K562 (cell line): ENCODE measurements at regions not wholly inside any gene's neighbourhood (a gene's known extent, or its start where the extent isn't known, plus 50 kb on each side); places are given as distances from the start of the nearest gene placed in this dataset.
"Not testable (repeated sequence)": the region's sequence is repeated elsewhere in the genome, so short reads cannot be mapped to it uniquely, and the experiment has no call there.

Source experiments
- ATAC-seq: fragments of 200-7000 bp; cut with Tn5 transposase; 3 replicates; pipeline ENCODE4 v1.9.1; 2020; ENCODE audit warnings: moderate library complexity
- BruUV-seq: library from RNA; stranded (reverse); fragments of 400-500 nt; replicated peaks from 2 replicates; lab custom pipeline; 2021; lab: Mats Ljungman, UMichigan
- CTCF ChIA-PET: fragments of 300-600 bp; formaldehyde crosslinking; extraction: SDS; loops from one replicate; lab custom pipeline; 2021; ENCODE audit warnings: low intra/inter-chr PET ratio; lab: Yijun Ruan, JAX
- POLR2A ChIA-PET: fragments of 300-600, 350-650 bp; sonication (Branson Sonifier 250); formaldehyde crosslinking; extraction: SDS; loops from one replicate; lab custom pipeline; 2021; ENCODE audit warnings: antibody characterized with exemption, inconsistent platforms; lab: Yijun Ruan, JAX
- DNase-seq, 4 experiments: peaks; one replicate each; pipeline versions ENCODE4 v3.0.0 to v3.0.0-alpha.2; 2011 to 2018; ENCODE audit warnings: low spot score in 3 of 4, mixed read lengths in 3 of 4; ENCODE audit errors: extremely low read depth in 1 of 4
- FAIRE-seq: peaks from 2 replicates; lab custom pipeline; 2011; peaks lifted over from hg19 to GRCh38; lab: Jason Lieb, UNC
- H2AFZ ChIP-seq: 2 replicates; pipeline ENCODE4 v1.6.0; 2011; ENCODE audit warnings: low read depth, low read length, control low read depth, inconsistent platforms
- H3K27ac ChIP-seq: fragments of 200-600 bp; 3 replicates; pipeline ENCODE4 v1.8.0; 2011; ENCODE audit warnings: low read depth, mild to moderate bottlenecking, control low read depth, inconsistent platforms, low read length, moderate library complexity, mixed read lengths; ENCODE audit errors: extremely low read depth
- H3K27me3 ChIP-seq, 2 experiments: fragments of 300-600 bp in 1 of 2; 2 replicates in 1 of 2; 3 replicates in 1 of 2; pipeline versions ENCODE4 v1.6.0 to v1.8.0; 2011; ENCODE audit warnings: inconsistent platforms in 2 of 2, low read length in 2 of 2, mild to moderate bottlenecking in 1 of 2, mixed read lengths in 1 of 2, moderate library complexity in 1 of 2; ENCODE audit not compliant: control insufficient read depth in 2 of 2, insufficient read depth in 2 of 2
- H3K36me3 ChIP-seq: fragments of 300-600 bp; 3 replicates; pipeline ENCODE4 v1.8.0; 2011; ENCODE audit warnings: mild to moderate bottlenecking, low read length, inconsistent platforms; ENCODE audit not compliant: control insufficient read depth, insufficient read depth
- H3K4me1 ChIP-seq, 2 experiments: fragments of 200-600 bp in 1 of 2; replicated peaks in 1 of 2; 2 replicates in 1 of 2; 3 replicates in 1 of 2; pipeline versions ENCODE4 v1.5.1 to v1.8.0; 2011; ENCODE audit warnings: inconsistent platforms in 2 of 2, low read length in 2 of 2, mild to moderate bottlenecking in 1 of 2, mixed read lengths in 1 of 2, moderate library complexity in 1 of 2; ENCODE audit not compliant: control insufficient read depth in 2 of 2, insufficient read depth in 2 of 2
- H3K4me2 ChIP-seq: 2 replicates; pipeline ENCODE4 v1.6.1; 2011; ENCODE audit warnings: low read length, control low read depth, inconsistent platforms, mixed read lengths; ENCODE audit not compliant: insufficient read depth
- H3K4me3 ChIP-seq: fragments of 200-600 bp; sonication (generic), shearing (Covaris generic); 2 replicates; pipeline ENCODE4 v1.5.1; 2016; ENCODE audit warnings: control low read depth, inconsistent platforms
- H3K79me2 ChIP-seq: fragments of 200-600 bp; 3 replicates; pipeline ENCODE4 v1.8.0; 2011; ENCODE audit warnings: low read length, inconsistent platforms; ENCODE audit not compliant: control insufficient read depth, insufficient read depth
- H3K9ac ChIP-seq, 2 experiments: 2 replicates each; pipeline versions ENCODE4 v1.6.0 to v1.6.1; 2011; ENCODE audit warnings: low read depth in 2 of 2, low read length in 2 of 2, control low read depth in 1 of 2, inconsistent platforms in 1 of 2, mild to moderate bottlenecking in 1 of 2, mixed read lengths in 1 of 2; ENCODE audit not compliant: insufficient read depth in 1 of 2
- H3K9me1 ChIP-seq: one replicate; pipeline ENCODE4 v1.6.0; 2011; ENCODE audit warnings: inconsistent platforms, mild to moderate bottlenecking, low read length, moderate library complexity; ENCODE audit not compliant: control insufficient read depth, insufficient read depth
- H3K9me3 ChIP-seq: replicated peaks from 2 replicates; pipeline ENCODE4 v1.5.1; 2011; ENCODE audit warnings: low read depth, low read length, inconsistent platforms; ENCODE audit not compliant: control insufficient read depth, insufficient read depth
- H4K20me1 ChIP-seq: replicated peaks from 2 replicates; pipeline ENCODE4 v1.6.1; 2011; ENCODE audit warnings: low read length, inconsistent platforms, mixed read lengths; ENCODE audit not compliant: control insufficient read depth, insufficient read depth
- BRF1 ChIP-seq: IDR thresholded peaks from 3 replicates; pipeline ENCODE4 v1.6.1; 2011; ENCODE audit warnings: borderline replicate concordance, mild to moderate bottlenecking; ENCODE audit not compliant: insufficient read length; ENCODE audit errors: extremely low read depth
- SMARCB1 ChIP-seq: IDR thresholded peaks from 2 replicates; pipeline ENCODE4 v1.6.1; 2011; ENCODE audit warnings: improper control_type of control experiment, low read depth; ENCODE audit not compliant: insufficient read length
- ZNF146 ChIP-seq: IDR thresholded peaks from one replicate; pipeline ENCODE4 v1.6.1; 2018; ENCODE audit warnings: missing compliant biosample characterization; ENCODE audit not compliant: unreplicated experiment
- ZNF444 ChIP-seq: fragments of 250-450 bp; sonication (Bioruptor Pico); IDR thresholded peaks from 2 replicates; pipeline ENCODE4 v1.4.0; 2020; ENCODE audit warnings: mild to moderate bottlenecking, moderate library complexity
- WGBS: fragments of 100-300 bp; shearing (Covaris generic); methylation state at CpG from one replicate; pipeline ENCODE4 v1.1.6; 2016; ENCODE audit warnings: low coverage, mixed read lengths; ENCODE audit not compliant: insufficient coverage; ENCODE audit errors: missing lambda C conversion rate; 5-methylcytosine and 5-hydroxymethylcytosine counted together
- in situ Hi-C: fragments of 300-500 bp; cut with MboI; formaldehyde crosslinking; loops from 4 replicates; pipeline ENCODE4 v1.15.0; 2018; ENCODE audit warnings: inconsistent platforms, mixed read lengths
- intact Hi-C: fragments of 100-400 bp; cut with micrococcal nuclease; formaldehyde crosslinking; loops from 2 replicates; pipeline ENCODE4 v1.14.2; 2022
- TF ChIP-seq, protein P1 (sequence below): fragments of 200-800 bp; sonication (Bioruptor generic); IDR thresholded peaks from 2 replicates; pipeline ENCODE4 v1.6.1; 2016; ENCODE audit warnings: missing genetic modification characterization, missing compliant biosample characterization

DNA sequence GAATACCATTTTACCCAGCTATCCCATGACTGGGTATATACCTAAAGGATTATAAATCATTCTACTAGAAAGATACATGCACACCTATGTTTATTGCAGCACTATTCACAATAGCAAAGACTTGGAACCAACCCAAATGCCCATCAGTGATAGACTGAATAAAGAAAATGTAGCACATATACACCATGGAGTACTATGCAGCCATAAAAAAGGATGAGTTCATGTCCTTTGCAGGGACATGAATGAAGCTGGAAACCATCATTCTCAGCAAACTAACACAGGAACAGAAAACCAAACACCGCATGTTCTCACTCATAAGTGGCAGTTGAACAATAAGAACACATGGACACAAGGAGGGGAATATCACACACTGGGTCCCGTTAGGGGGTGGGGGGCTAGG is 191.9 kb upstream of the POU5F2 start:
- TF ChIP-seq ZNF146 = peak; percentile 51
- H3K9me1 ChIP-seq, POLR2A ChIA-PET, H3K4me3 ChIP-seq, H3K9ac ChIP-seq, H2AFZ ChIP-seq, intact Hi-C loops, FAIRE-seq, H3K9me3 ChIP-seq, H3K79me2 ChIP-seq, H3K36me3 ChIP-seq, ATAC-seq, BruUV-seq, H3K4me1 ChIP-seq, H3K27me3 ChIP-seq, CTCF ChIA-PET, H3K27ac ChIP-seq, H3K4me2 ChIP-seq, H4K20me1 ChIP-seq, in situ Hi-C loops, DNase-seq: not testable (repeated sequence)
- WGBS = 14% methylated on average over 2 of the region's 2 CpGs

DNA sequence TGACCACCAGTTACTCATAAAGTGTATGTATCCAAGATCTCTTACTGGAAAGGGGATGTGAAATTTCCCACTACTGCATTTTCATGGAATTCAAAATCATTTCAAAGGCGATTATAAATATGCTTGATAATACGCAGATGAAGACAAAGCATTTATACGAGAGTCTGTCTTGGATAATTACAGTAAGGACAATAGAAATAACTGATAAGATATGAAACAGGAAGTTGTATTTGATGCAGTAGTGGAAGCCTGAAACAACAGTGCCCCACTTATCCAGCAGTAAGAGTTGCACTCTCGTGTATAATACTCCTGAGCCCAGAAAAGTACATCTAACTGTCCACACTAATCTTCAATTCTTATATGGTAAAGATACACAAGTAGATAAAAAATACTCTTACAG is 188.7 kb upstream of the POU5F2 start:
- 5% methylated on average over 4 of the region's 4 CpGs for WGBS
- H3K27ac ChIP-seq = no peak overlapping the region
- no peaks in the 10 kb centered on the region for H3K9me1 ChIP-seq
- no peak for TF ChIP-seq BRF1
- no peak for TF ChIP-seq ZNF444 (CRISPR knock-in tag)
- TF ChIP-seq SMARCB1 = no peak
- TF ChIP-seq, protein P1, sequence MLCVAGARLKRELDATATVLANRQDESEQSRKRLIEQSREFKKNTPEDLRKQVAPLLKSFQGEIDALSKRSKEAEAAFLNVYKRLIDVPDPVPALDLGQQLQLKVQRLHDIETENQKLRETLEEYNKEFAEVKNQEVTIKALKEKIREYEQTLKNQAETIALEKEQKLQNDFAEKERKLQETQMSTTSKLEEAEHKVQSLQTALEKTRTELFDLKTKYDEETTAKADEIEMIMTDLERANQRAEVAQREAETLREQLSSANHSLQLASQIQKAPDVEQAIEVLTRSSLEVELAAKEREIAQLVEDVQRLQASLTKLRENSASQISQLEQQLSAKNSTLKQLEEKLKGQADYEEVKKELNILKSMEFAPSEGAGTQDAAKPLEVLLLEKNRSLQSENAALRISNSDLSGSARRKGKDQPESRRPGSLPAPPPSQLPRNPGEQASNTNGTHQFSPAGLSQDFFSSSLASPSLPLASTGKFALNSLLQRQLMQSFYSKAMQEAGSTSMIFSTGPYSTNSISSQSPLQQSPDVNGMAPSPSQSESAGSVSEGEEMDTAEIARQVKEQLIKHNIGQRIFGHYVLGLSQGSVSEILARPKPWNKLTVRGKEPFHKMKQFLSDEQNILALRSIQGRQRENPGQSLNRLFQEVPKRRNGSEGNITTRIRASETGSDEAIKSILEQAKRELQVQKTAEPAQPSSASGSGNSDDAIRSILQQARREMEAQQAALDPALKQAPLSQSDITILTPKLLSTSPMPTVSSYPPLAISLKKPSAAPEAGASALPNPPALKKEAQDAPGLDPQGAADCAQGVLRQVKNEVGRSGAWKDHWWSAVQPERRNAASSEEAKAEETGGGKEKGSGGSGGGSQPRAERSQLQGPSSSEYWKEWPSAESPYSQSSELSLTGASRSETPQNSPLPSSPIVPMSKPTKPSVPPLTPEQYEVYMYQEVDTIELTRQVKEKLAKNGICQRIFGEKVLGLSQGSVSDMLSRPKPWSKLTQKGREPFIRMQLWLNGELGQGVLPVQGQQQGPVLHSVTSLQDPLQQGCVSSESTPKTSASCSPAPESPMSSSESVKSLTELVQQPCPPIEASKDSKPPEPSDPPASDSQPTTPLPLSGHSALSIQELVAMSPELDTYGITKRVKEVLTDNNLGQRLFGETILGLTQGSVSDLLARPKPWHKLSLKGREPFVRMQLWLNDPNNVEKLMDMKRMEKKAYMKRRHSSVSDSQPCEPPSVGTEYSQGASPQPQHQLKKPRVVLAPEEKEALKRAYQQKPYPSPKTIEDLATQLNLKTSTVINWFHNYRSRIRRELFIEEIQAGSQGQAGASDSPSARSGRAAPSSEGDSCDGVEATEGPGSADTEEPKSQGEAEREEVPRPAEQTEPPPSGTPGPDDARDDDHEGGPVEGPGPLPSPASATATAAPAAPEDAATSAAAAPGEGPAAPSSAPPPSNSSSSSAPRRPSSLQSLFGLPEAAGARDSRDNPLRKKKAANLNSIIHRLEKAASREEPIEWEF (CRISPR knock-in tag) = no peak
- in situ Hi-C loops (no loop called here), intact Hi-C loops (no loop called here)
- DNase-seq (no peak), FAIRE-seq (no peak), ATAC-seq (no peak)
- H3K4me2 ChIP-seq = no peak overlapping the region
- no peak overlapping the region for H3K9ac ChIP-seq
- H3K9me3 ChIP-seq = no peaks in the 10 kb centered on the region
- no peaks in the 10 kb centered on the region for H3K27me3 ChIP-seq
- no peaks in the 10 kb centered on the region for H3K36me3 ChIP-seq
- H3K4me3 ChIP-seq = no peak overlapping the region
- no peaks in the 10 kb centered on the region for H3K79me2 ChIP-seq
- H2AFZ ChIP-seq = no peak overlapping the region
- no peaks in the 10 kb centered on the region for H3K4me1 ChIP-seq
- H4K20me1 ChIP-seq = no peaks in the 10 kb centered on the region
- no TSS peak for BruUV-seq
- ChIA-PET CTCF (no interaction called here), POLR2A (no interaction called here)
